ENCODE measurements at regions not wholly inside any gene's neighbourhood (a gene's known extent, or its start where the extent isn't known, plus 50 kb on each side); places are given as distances from the start of the nearest gene placed in this dataset.

DNA sequence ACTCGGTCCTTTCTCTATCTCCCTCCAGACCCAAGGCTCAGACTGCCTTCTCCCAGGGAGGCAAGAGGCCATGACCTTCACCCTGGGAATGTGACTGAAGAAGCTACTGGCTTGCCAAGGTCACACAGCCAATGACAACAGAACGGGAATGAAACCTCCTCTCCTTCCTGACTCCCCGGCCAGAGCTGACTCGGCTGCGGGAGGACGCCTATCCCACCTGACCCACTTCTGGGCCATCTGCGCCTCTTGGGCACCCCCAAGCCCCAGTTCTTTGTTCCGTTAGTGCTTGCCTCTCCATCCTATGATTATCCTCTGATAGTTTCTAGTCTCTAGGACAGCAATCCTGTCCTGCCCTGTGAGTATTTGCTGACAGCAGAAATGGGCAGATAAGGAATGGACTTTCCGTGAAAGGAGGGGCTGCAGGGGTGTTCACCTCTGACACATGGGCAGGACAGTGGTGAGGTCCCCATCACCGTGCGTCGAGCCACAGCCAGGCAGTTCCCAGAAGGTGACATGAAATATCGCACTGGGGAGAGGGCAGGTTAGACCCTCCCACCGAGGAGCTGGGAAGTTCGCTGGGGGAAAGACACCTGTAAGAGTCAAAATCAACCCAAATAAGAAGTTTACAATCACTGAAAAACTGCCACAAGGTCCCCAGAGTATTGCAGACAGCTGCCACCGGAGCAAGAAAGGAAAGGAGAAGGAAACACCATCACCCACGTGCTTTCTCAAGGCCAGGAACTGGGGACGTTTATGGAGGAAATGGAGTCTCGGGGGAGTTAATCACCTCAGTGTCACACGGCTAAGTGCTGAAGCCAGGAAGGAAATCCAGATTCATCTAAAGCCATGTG, 63.0 kb downstream of the INSIG1 start:
- DNase-seq (ENCODE audit: low spot score), result no peak

DNA sequence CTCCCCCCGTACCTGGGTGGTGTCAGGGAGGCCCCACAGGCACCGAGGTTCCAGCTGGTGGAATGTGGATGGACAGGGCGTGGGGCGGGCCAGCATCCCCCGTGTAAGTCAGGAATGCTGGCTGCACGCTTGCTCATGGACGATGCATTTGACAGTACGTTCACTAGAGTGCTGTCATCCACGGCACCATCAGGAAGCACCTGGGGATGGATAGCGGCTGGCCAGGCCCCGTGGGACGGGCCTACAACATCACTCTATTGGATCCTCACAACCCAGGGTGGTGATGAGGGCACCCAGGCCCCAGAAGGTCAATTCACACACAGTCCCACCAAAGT, 63.6 kb downstream of the INSIG1 start:
- no peak for DNase-seq (ENCODE audit: low spot score)

DNA sequence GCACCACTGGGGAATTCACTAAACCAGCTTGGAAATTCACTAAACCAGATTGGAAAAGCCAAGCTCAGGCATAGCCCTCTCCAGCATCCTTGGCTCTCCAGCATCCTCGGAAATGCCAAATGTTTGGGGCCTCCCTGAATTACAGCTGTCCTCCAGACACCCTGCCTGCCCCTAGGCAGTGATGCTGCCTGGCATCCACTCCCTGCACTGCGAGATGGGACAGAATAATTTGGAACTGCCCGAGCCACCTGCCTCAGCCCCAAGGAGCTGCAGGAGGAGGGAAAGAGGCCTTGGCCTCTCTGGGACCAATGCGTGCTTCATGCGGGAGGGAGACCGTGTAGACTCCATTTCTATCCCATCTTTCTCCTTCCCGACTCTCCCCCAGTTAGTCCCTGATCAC, 64.3 kb downstream of the INSIG1 start:
- DNase-seq (ENCODE audit: low spot score), result no peak

DNA sequence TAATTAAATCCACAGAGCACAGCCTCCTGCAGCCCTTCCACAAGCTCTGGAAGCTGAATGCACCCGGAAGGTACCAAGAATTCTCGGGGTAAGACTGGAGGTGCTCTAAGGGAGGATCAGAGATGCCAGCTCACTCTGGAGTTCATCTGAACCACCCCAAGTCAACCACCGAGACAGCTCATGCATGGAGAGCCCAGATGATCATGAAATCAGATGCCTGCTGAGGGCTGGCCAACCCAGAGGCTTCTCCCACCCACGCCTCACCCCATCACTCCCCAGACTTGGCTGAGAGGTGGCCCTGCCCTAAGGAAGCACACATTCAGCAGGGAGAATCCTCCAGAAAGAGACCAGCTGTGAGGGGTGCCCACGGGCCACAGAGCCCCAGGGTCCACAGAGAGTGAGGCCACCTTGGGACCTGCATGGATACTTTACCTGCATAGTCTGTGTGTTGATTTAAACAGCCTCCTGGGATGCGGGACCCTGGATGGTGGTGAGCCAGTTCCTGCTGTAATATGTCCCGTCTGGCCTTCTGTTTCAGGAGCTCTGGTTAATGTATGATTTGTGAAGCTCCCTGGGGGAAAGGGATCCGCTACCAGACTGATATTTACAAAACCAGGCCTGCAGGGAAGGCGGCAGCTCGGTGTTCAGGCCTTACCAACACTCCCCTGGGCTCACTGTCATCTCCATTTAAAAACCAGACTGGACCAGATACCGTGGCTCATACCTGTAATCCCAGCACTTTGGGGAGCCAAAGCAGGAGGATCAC, 64.9 kb downstream of the INSIG1 start:
- no peak for DNase-seq (ENCODE audit: low spot score)

DNA sequence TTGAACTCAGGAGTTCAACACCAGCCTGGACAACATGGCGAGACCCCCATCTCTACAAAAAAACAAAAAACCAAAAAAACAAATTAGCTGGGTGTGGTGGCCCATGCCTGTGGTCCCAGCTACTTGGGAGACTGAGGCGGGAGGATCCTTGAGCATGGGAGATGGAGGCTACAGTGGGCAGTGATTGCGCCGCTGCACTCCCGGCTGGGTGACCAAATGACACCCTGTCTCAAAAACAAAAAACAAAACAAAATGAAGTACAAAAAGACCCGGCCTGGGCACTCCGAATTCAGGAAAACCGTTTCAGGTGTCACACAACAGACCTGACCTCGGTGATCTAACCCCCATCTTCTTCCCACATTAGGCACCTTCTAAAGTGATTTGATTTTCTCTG, 65.5 kb downstream of the INSIG1 start:
- no peak for DNase-seq (ENCODE audit: low spot score)

DNA sequence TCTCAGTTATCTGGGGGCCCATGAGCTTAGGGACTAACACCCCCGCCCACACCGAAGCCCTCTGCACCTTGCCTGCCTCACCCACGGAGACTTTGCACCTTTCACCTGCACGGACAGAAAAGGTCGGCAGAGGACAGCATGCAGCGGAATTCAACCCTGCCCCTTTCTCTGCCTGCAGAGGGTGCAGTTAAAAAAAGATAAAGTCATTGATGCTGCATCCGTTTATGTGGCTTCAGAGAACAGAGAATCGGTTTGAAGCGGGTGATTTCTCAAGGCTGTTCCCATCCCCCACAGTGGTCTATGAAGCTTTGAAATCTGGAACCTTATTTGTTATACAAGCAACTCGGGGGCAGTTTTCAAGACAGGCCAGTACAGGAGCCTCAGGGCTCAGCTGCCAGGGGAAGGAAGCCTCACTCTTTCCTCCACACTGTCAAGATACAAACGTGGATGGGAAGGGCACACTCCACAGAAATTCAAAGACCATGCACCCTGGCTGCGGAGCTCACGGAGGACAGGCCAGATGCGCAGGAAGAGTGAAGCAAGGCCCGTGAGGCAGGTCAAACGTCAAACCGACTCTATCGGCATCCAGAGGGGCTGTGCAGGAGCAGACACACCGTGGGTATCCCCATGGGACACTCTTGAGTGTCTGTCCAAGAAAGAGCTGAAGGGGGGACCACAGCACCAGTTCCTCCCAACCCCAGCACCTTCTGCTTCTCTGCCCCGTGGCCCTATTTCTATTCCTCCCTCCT, 66.3 kb downstream of the INSIG1 start:
- no peak for DNase-seq (ENCODE audit: low spot score)

DNA sequence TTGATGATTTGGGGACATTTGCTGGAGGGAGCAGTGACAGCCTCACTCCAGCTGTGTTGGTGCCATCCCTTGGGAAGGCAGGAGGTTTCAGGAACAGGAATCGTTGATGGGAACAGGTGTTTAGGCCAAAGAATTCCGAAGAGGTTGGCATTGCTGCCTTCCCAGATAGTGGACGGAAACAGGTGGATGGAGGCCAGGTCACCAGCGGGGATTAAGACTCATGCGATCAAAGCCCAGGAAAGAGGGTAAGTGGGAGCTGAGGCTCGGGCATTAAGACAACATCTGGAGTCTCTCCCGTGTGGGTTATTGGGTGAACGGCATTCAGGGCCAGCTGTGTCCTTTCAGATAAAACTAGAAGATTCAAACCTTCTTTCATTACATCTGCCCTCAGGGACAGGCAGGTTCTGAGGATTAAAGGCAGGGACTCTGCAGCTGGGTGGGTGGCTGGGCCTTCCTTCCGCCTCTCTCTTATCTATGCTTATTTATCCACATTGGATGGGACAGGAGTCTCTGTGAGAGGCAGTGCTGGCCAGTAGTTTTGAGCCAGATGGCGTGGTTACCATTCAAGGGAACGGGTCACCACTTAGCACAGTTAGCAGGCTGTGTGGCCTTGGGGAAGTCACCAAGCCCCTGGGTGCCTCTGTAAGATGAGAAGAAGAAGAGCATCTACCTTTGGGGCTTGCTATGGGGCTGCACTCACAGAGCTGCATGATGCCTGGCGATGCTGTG, 67.6 kb downstream of the INSIG1 start:
- DNase-seq (ENCODE audit: low spot score), result no peak

DNA sequence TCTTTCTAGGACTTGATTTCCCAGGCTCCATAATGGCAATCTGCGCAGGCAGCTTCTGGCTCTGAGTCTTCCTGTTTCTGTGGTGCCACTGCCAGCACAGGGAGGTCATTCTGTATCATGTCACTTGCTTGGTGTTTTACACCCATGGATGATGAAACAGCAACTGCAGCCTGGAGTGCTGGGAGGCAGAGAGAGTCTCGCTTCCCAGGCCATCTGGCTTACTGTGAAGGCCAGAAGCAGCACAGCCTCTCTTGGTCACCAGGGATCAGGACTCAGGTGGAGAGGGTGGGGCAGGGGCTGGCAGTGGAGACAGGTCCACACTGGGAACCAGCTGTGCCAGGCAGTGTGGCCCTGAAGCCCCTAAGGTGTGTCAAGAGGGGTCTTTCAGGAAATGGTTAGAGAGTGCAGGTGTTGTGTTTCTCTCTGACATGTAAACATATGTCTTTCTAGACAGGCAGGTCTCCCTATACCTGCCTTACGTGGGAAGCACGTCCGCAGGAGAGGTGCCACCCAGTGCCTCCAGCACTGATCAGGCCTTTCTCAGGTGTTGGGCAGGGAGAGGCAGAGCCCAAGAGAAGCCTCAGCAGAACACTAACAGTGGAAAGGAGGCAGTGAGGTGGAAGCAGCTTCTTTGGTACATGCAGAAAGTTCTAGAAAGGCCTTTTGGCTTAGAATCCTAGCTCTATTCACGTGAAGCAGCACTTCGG, 71.4 kb downstream of the INSIG1 start:
- DNase-seq (ENCODE audit: low spot score), result no peak

DNA sequence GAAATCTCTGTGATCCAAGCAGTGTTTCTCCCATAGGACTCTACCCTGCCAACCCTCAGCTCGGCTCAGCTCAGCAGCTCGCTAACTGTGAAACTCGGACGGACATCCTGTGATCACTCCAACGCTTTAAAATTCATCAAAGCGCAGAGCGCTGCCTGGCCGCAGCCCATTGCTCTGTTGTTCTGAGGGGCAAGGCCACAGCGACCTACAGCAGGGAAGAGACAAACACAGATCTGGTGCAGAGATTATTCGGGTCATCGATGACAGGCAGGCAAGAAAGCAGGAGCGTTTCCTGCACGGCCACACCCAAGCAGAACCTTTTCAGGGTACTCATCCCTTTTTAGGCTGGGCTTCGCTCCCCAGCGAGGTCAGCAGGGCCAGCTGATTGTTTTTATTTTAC, 72.1 kb downstream of the INSIG1 start:
- no peak for DNase-seq (ENCODE audit: low spot score)

DNA sequence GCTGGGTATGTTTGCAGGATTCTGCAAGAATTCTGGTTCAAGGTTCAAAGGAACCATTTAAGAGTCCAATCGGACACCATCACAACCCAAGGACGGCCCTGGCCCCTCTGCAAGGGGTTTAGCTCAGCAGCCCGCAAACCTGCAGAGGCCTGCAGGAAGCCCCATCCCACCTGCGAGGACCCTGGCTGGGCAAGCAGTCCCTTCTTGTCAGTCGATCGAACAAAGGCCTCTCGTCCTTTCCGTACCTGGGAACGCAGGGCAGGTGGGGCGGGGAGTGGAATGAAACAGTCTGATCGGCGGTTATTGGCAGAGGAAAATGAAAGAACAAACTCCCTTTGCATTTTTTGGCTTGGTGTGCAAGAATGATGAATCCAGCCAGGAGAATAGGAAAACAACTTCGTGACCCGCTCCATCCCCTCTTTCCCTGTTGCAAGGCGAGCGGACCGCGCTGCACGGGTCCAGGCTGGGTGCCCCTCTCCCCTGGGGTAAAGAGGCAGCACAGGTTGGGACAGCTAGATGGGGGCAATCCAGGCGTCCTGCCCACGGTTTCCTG, 73.7 kb downstream of the INSIG1 start:
- DNase-seq (ENCODE audit: low spot score), result no peak

DNA sequence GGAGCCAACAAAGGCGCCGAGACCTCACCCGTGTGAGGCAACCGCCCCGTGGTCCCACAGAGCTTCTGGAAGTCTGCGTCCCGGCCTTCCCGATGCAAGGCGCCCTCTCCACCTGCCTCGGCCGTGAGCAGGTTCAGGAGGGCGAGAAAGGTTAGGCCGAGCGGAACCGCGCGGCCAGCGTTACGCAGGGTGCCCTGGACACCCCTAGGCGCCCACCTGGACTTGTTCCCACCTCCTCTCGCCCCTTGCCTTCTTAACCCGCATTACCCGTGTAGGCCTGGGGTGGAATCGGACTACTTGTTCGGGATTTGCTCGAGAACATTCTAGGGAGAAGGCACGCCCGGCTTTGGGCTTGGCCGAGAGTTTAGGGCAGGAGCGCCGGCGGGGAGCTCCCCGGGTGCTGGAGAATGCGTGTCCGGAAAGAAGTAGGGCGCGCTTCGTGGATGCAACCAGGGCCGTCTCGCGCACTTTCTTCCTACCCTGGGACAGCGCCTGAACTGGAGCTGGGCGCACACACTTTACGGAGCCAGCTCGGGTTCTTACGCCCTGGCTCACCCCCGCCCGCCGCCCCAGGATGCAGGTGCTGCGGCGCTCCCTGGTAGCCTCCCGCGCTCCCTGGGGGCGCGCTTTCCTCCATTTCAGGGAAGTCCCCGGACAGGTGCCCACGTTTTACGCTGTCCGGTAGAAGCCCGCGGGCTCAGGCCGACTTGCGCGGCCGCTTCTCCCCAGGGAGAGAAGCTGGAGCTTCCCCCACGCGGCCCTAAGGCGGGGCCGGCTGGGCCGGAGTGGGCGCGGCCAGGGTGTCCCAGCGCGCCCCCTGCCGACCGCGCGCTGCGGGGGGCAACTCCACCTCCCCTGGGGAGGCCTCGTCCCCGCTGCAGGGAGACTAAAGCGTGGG, 74.5 kb downstream of the INSIG1 start:
- no peak for DNase-seq (ENCODE audit: low spot score)

DNA sequence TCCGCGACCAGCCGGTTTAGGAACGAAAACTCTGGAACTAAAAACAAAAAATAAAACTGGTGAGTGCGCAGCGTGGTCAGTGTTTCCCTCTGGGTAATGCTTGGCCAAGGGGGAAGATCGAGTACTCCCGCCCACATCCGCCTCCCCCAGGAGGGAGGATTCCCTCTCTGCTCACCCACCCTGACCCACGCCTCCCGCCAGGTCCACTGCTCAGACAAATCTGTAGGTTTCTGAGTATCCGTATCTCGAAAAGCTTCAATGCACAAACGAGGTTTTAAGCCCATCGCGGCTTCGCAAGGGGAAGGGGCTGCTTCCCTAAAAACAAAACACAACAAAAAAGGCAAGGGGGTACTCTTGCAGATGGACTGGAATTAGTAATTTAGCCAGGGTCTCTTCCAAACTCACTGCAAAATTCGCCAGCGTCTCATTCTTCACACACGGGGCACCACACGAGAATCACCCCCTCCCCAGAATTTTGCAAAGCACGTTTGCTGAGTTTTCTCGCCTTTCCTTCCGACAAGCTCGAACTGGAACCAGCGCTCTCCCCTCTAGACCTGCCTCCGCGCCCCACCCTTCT, 75.2 kb downstream of the INSIG1 start:
- no peak for DNase-seq (ENCODE audit: low spot score)

DNA sequence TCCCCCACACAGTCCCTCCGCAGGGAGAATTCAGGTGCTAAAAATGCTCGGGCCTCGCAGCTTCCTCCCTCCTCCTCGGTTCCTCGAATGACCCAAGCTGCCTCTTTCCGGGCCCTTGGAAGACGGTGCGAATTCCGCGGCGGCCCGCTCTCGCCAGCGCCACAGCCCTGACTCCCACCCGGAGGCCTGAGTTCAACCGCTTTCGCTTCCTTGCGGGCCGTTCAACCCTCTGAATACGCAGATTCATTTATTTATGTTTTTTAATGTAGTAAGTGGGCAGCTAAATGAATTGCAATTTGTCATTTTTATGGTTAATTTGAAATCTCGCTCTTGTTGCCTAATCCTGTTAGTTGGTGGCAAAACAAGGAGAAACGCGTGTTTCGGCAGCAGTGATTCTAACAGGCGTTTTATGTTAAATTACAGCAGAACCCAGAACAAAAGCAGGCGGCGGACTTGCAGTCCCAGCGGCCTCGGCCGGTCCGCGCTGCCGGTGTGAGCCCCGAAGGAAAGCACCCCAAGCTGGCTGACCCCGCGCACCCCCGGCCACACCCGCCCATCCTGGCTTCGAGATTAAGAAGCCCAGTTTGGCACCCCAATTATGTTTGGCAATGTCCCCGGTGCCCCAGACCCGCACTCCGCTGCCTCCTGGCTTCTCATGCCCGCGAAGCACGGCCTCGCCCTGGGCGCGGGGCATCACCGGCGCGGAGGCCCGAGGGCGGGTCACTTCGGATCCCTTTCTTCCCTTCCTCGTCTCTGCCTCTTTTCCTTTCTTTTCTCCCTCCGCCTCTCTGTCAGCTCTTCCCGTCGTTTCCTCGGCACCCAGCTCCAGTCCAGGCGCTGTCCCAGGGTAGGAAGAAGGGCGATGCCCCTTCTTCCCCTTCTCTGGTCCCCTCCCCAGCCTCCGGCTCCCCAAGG, 75.9 kb downstream of the INSIG1 start:
- DNase-seq (ENCODE audit: low spot score), result peak; percentile 57

DNA sequence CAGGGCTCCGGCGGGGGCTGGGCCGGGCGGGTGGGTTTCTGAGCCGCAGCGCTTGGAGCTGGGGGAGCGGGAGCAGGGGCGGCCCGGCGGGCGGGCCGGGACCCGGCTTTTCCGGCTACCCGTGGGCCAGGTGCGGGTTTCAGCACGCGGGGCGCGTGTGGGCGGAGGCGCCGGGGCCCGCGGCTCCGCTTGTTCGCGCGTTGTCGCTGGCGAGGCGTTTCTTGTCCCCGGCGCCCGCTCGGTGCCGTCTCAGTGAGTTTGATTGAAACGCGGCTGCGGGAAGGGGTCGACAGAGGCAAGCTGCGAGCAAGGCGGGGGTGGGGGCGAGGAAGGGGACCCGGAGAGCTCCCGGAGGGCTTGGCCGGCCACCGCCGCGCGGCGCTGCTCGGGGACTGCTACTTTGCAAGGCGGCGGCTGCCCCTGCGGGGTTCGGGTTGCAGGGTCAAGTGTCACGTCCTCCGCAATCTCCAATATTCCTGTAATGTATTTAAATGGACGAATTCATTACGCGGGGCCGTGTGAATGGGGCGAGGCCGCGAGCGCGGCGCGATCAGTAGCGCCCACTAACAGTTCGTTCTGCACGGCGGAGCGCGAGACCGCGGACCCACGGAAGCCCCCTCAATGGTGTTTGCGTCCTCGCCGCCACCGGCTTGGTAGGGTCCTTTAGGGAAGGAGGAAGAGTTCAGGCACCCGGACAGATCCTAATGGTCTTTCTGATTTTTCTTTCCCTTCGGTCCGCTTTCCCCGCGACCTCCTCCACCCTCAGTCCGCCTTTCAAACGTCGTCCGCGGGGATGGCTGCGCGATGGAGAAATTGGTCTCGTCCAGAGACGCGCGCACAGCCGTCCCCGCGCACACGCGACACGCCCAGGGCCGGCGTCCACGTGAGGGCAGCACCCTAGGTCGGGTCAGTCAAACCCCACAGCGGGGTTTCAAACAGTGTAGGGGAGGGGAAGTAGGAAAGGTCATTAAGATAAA, 76.9 kb downstream of the INSIG1 start:
- DNase-seq (ENCODE audit: low spot score), result peak; percentile 61

DNA sequence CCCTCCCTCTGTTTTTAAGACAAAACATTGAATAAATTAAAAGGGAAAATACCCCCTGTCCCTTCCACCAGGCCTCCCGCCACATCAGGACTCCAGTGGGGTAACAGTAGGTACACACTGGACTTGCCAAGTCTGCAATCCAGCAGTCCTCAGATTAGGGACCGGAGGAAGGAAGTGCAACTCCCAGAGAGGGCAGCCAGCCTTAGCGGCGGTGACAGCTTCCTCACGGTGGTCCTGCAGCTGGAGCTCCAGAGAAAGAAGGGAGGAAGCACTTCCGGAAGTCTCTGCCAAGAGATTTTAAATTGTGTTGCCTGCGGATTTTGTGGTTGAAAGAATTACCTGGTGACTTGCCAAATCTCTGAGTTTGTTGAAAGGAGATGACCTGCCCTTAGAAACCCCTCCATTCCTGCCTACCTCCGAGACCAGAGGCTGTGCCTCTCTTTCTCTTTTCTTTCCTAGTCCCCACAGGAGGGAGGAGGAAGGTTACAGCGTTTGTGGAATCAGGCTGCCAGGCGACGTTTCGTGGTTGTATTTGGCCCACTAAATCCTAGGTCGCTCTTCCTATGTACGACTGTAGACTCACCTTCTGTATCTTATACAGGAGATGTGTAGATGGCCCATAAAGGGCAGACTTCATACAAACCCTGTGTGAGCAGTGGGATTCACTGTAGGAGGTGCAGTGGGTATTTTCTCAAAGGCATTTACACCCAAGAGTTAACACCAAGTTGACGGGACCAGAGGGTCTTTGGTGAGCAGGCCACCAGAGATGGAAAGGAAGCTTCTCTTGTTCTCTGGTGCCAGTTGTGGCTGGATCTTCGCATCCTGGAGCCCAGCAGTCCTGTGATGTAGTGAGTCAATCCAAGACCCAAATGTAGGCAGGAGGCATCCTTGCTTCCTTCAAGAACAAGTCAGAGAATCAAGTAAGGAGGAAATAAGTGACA, 77.9 kb downstream of the INSIG1 start:
- no peak for DNase-seq (ENCODE audit: low spot score)

DNA sequence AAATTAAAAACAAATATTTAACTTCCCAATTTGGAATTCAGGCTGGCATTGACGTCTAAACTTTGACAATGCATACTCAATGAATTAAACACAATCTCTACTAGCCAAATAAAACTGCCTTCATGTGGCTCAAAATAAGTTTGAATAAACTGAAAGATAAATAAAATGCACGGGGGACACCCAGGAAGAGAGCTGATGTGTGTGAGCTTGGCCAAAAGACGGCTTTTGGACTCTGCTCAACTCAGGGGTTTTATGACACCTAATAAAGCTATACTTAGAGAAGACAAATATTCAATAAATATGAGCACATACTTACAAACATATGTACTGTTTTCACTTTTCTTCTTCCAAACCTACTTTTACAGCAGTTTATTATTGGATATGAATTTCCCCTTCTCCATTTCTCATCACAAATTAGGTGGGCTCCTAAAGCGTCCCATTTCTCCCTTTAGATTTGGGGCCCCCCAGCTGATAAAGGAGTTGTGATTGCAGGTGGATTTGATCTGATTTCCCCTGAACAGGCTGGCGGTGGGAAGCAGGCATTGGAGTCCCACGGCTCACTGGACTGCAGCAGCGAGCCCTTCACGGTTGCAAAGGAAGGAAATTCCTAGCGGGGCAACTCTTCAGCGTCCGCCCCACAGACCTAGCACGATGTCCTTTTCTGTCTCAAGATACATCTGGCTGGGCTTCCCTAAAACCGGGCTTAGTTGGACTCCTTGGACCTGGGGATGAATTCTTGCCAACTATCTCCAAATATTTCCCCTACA, 79.6 kb downstream of the INSIG1 start:
- no peak for DNase-seq (ENCODE audit: low spot score)
